HG02981 (cell line): ENCODE measurements at regions not wholly inside any gene's neighbourhood (a gene's known extent, or its start where the extent isn't known, plus 50 kb on each side); places are given as distances from the start of the nearest gene placed in this dataset.
A peak's percentile ranks its signal among the peaks of the same experiment; 100 is the strongest.

Source experiments
- ATAC-seq: cut with Tn5 transposase; IDR thresholded peaks from one replicate; pipeline ENCODE4 v1.9.1; 2021; ENCODE audit warnings: mild to moderate bottlenecking, moderate library complexity; ENCODE audit not compliant: unreplicated experiment

- ATAC-seq: no peak
Measured at GRCh38 chr2:125471963-125472362, 1184.0 kb upstream of the GYPC start.

GRCh38 chr2:125479143-125479636 is 1176.8 kb upstream of the GYPC start:
- ATAC-seq: no peak

- ATAC-seq: no peak
Measured at GRCh38 chr2:125490308-125490707, 1165.7 kb upstream of the GYPC start.

GRCh38 chr2:125491663-125492062 is 1164.3 kb upstream of the GYPC start:
- no peak for ATAC-seq

GRCh38 chr2:125512313-125512712 is 1143.6 kb upstream of the GYPC start:
- no peak for ATAC-seq

- peak; percentile 39 for ATAC-seq
Measured at GRCh38 chr2:125516496-125517109, 1139.4 kb upstream of the GYPC start.

- no peak for ATAC-seq
Measured at GRCh38 chr2:125526093-125526492, 1129.9 kb upstream of the GYPC start.

GRCh38 chr2:125535089-125535488 is 1120.9 kb upstream of the GYPC start:
- no peak for ATAC-seq

GRCh38 chr2:125543968-125544514 is 1111.9 kb upstream of the GYPC start:
- ATAC-seq: no peak

GRCh38 chr2:125553768-125554167 is 1102.2 kb upstream of the GYPC start:
- ATAC-seq: no peak

- ATAC-seq: no peak
Measured at GRCh38 chr2:125554956-125555355, 1101.0 kb upstream of the GYPC start.

GRCh38 chr2:125559186-125559585 is 1096.8 kb upstream of the GYPC start:
- ATAC-seq: no peak

- ATAC-seq: no peak
Measured at GRCh38 chr2:125560855-125561254, 1095.1 kb upstream of the GYPC start.

- ATAC-seq: no peak
Measured at GRCh38 chr2:125561302-125561701, 1094.7 kb upstream of the GYPC start.

GRCh38 chr2:125562924-125563323 is 1093.0 kb upstream of the GYPC start:
- no peak for ATAC-seq

GRCh38 chr2:125564471-125564870 is 1091.5 kb upstream of the GYPC start:
- no peak for ATAC-seq

- no peak for ATAC-seq
Measured at GRCh38 chr2:125566422-125566821, 1089.5 kb upstream of the GYPC start.

- ATAC-seq: no peak
Measured at GRCh38 chr2:125567100-125567499, 1088.9 kb upstream of the GYPC start.

- no peak for ATAC-seq
Measured at GRCh38 chr2:125572660-125573059, 1083.3 kb upstream of the GYPC start.

- no peak for ATAC-seq
Measured at GRCh38 chr2:125573432-125573831, 1082.5 kb upstream of the GYPC start.

- ATAC-seq: no peak
Measured at GRCh38 chr2:125576558-125576957, 1079.4 kb upstream of the GYPC start.

- ATAC-seq: no peak
Measured at GRCh38 chr2:125581557-125581956, 1074.4 kb upstream of the GYPC start.

- ATAC-seq: no peak
Measured at GRCh38 chr2:125582516-125582915, 1073.4 kb upstream of the GYPC start.
